D341Med (cell line): ENCODE measurements at regions not wholly inside any gene's neighbourhood (a gene's known extent, or its start where the extent isn't known, plus 50 kb on each side); places are given as distances from the start of the nearest gene placed in this dataset.
"Not testable (repeated sequence)": the region's sequence is repeated elsewhere in the genome, so short reads cannot be mapped to it uniquely, and the experiment has no call there.

Source experiments
- DNase-seq: peaks from one replicate; pipeline ENCODE4 v3.0.0; 2012; ENCODE audit warnings: low spot score

GRCh38 chr13:67557118-67557517 is 327.0 kb upstream of the PCDH9 start:
- no peak for DNase-seq

GRCh38 chr13:67554746-67555452 is 324.8 kb upstream of the PCDH9 start:
- no peak for DNase-seq

DNA sequence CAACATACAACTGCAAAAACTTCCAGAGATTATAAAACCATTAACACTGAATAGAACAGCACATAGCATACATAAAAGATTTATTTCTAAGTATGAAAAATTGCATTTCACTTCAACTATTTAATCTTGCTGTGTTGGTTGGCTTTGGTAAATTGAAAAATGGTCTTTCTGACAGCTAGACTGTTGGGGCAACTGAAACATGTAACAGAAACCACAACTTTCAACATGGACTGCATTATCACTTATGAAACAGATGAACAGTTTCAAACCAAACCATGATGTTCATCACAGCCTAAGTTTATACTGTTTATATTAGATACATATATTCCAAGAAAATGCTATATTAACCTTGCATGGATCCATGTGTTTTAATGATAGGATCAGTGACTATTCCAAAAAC is 324.1 kb upstream of the PCDH9 start:
- DNase-seq, result no peak

DNA sequence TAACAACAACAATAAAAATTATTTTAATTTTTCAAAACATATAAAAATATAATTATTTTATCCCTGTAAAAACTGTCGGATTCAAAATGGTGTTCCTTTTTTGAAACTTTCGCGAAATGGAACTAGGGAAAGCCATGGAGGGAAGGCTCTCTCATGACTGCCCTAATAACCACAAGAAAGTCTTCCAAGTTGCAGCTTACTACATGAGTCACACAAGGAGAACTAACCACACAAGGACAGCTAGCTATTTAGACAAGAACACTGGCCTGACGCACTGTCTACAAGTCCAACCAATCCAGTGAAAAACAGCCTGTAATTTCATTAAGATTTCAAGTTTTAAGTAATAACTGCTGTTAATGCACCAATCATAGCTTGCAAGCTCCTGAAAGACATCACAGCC is 319.2 kb upstream of the PCDH9 start:
- DNase-seq, result no peak

DNA sequence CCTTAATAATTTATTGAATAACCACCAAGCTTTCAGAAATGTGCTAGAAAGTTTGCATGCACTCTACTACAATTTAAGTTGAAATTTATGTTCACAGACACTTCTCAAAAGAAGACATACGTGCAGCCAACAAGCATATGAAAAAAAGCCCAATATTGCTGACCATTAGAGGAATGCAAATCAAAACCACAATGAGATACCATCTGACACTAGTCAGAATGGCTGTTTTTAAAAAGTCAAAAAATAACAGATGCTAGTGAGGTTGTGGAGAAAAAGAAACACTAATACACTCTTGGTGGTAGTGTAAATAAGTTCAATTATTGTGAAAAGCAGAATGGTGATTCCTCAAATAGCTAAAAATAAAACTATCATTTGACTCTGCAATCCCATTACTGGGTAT is 308.8 kb upstream of the PCDH9 start:
- no peak for DNase-seq

DNA sequence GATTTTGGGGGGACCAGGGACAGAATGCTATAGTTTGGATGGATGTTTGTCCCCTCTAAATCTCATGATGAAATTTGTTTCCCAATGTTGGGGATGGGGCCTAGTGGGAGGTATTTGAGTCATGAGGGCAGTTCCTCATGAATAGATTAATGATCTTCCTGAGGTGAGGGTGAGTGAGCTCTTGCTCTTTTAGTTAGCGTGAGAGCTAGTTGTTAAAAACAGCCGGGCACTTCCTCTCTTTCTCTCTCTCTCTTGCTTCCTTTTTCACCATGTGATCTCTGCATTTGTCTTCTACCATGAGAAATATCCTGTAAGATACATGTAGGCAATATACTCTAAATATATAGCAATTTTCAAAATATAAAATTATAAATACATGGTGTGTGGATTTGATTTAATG is 290.8 kb upstream of the PCDH9 start:
- DNase-seq, result no peak

GRCh38 chr13:67519356-67519755 is 289.2 kb upstream of the PCDH9 start:
- no peak for DNase-seq

- no peak for DNase-seq
Measured at GRCh38 chr13:67518785-67519184, 288.6 kb upstream of the PCDH9 start.

GRCh38 chr13:67515895-67516294 is 285.8 kb upstream of the PCDH9 start:
- no peak for DNase-seq

DNA sequence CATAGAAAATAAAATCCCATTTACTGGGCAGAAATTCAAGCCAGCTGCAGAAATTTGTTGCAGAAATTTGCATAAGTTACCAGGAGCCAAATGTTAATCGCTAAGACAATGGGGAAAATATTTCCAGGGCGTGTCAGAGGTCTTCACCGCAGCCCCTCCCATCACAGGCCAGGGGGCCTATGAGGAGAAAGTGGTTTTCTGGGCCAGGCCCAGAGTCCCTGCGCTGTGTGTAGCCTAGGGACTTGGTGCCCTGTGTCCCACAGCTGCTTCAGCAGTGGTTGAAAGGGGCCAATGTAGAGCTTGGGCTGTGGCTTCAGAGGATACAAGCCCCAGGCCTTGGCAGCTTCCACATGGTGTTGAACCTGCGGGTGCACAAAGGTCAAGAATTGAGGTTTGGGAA is 278.9 kb upstream of the PCDH9 start:
- no peak for DNase-seq

- DNase-seq, result not testable (repeated sequence)
Measured at GRCh38 chr13:67508275-67508674, 278.1 kb upstream of the PCDH9 start.

DNA sequence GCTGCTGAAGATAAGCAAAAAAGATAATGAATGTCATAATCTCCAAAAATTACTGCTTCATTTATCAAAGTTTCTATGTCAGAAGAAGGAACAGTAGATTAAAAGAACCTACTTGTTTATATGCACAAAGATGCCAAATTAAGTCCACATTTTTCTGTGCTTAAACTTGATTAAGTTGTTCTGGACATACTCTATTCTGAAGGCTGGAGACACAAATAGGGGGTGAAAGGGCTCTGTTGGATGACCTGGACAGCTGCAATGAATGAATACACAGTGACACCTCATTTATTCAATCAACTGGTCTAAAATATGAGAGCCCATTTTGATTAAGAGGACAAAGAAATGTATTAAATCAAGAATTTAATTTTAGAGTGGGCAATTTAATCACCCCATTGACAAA is 276.3 kb upstream of the PCDH9 start:
- DNase-seq, result no peak

DNA sequence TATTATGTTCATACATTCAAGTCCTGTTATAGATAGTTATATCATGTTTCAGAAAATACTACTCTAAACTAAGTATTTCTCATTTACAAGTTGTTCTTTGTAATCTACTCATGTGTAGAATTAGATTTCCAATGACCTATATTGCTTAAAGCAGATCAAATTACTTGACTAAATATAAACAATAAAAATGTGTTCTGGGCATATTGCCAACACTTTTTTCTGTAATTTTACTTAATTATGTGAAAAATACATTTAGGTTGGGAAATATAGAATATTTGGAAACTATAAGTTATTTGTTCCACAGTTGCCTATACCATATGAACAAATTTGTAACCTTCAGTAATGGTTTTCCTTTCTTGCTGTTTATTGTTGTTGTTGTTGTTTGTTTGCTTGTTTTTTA is 275.2 kb upstream of the PCDH9 start:
- DNase-seq, result no peak

DNA sequence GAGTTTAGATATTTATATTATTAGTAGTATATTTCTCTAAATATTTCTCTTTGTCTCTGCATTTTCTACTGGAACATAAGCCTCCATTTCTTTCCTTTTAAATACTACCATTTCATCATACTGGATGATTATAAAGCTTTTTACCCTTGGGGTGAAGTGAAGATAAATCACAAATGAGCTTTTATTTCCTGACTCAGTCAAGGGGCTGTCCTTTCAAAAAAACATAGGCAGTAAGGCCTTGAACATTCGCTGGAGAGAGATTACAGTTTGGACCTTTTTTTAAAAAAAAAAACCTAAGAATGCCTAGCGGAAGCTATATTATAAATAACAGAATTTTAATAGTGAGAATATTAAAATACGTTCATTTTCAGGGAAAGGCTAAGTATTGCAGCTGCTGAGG is 268.8 kb upstream of the PCDH9 start:
- no peak for DNase-seq

- DNase-seq, result no peak
Measured at GRCh38 chr13:67493835-67494234, 263.7 kb upstream of the PCDH9 start.

GRCh38 chr13:67489016-67489415 is 258.9 kb upstream of the PCDH9 start:
- no peak for DNase-seq

DNA sequence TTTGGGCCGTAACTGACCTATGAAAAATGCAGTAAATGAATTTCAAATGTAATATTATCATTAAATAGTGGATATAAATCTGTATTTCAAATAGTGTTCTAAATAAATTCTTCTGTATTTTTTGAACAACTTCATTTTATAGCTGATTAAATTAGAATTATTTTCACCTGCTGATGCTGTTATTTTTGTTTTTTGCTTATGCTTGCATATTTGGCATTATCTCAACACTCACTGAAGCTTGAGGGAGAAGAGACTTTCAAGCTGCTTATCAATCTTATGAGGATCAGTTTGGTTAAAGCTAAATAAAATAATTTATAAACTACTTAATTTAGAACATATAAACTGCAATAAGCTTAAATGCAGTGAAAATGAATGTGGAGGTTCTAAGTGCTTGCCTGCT is 251.3 kb upstream of the PCDH9 start:
- no peak for DNase-seq

- DNase-seq, result no peak
Measured at GRCh38 chr13:67474115-67474514, 244.0 kb upstream of the PCDH9 start.

GRCh38 chr13:67469623-67470022 is 239.5 kb upstream of the PCDH9 start:
- no peak for DNase-seq

DNA sequence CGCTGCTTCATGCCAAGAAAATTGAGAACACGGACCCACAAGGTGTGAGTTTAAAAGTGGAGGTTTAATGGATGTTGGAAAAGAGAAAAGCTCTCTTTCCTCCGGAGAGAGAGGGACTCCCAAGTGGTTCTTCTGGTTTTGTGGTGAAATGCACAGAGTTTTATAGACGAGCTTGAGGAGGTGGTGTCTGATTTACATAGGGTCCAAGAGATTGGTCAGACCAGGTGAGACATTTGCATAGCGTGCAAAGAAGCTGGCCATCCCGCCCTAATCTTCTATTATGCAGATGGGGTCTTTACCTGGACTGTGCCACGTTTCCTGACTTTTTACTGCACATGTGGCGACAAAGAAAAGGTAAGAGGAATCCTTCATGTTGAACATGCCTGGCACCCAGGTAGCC is 236.4 kb upstream of the PCDH9 start:
- no peak for DNase-seq

DNA sequence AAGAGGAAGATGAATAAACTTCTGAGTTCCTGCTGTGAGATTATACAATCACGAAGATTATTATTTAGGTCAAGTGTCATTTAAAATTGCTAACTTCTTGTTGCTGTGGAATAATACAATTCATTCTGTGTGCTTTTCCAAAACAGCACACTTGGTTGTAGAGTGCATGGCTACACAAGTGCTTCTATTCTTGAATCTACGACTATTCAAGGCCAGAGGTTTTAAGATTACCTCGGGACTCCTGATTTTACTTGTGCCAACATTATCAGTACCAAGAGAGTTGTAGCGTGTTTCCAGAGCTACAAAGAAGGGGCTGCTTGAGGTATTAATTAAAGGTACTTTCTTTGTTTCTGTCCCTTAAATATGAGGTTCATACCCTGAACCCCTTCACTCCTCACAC is 234.0 kb upstream of the PCDH9 start:
- DNase-seq, result no peak

GRCh38 chr13:67462098-67462497 is 232.0 kb upstream of the PCDH9 start:
- no peak for DNase-seq

- not testable (repeated sequence) for DNase-seq
Measured at GRCh38 chr13:67452526-67452925, 222.4 kb upstream of the PCDH9 start.

DNA sequence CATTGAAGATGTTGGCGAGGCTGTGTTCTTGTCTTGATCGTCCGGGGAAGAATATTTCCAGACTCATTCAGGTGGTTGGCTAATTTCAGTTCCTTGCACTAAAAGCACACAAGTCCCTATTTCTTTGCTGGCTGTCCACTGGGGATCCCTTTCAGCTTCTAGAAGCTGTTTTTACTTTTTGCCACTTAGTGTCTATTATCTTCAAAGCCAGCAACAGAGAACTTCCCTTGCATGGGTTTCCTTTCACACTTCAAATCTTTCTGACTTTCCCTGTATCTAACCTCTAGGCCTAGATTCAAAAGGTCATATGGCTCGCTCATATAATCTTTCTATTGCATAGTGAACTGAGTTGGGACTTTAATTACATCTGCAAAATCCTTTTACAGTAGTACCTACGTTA is 215.3 kb upstream of the PCDH9 start:
- no peak for DNase-seq

- DNase-seq, result no peak
Measured at GRCh38 chr13:67443923-67444322, 213.8 kb upstream of the PCDH9 start.
